Neural progenitor cell (in vitro differentiated cells): ENCODE measurements at regions not wholly inside any gene's neighbourhood (a gene's known extent, or its start where the extent isn't known, plus 50 kb on each side); places are given as distances from the start of the nearest gene placed in this dataset.

Source experiments
- EZH2 ChIP-seq: fragments of 200-600 bp; sonication (generic); IDR thresholded peaks from 2 replicates; pipeline ENCODE4 v1.6.1; 2017; ENCODE audit warnings: antibody characterized with exemption, mild to moderate bottlenecking, moderate library complexity
- EZH2phosphoT487 ChIP-seq: fragments of 200-600 bp; sonication (generic); IDR thresholded peaks from 2 replicates; pipeline ENCODE4 v1.6.1; 2017; ENCODE audit warnings: antibody characterized with exemption
- TF ChIP-seq, protein P1 (sequence below): fragments of 200-600 bp; sonication (generic); IDR thresholded peaks from 2 replicates; pipeline ENCODE4 v1.5.1; 2017; ENCODE audit warnings: antibody characterized with exemption, mild to moderate bottlenecking

- TF ChIP-seq, protein P1, sequence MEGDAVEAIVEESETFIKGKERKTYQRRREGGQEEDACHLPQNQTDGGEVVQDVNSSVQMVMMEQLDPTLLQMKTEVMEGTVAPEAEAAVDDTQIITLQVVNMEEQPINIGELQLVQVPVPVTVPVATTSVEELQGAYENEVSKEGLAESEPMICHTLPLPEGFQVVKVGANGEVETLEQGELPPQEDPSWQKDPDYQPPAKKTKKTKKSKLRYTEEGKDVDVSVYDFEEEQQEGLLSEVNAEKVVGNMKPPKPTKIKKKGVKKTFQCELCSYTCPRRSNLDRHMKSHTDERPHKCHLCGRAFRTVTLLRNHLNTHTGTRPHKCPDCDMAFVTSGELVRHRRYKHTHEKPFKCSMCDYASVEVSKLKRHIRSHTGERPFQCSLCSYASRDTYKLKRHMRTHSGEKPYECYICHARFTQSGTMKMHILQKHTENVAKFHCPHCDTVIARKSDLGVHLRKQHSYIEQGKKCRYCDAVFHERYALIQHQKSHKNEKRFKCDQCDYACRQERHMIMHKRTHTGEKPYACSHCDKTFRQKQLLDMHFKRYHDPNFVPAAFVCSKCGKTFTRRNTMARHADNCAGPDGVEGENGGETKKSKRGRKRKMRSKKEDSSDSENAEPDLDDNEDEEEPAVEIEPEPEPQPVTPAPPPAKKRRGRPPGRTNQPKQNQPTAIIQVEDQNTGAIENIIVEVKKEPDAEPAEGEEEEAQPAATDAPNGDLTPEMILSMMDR = no peak
- TF ChIP-seq EZH2phosphoT487 (no peak), EZH2 (no peak)
Observed at GRCh38 chr5:155625315-155625714, 611.8 kb downstream of the KIF4B start.
